Naive B cell (primary cell): ENCODE measurements at regions not wholly inside any gene's neighbourhood (a gene's known extent, or its start where the extent isn't known, plus 50 kb on each side); places are given as distances from the start of the nearest gene placed in this dataset.

Source experiments
- ATAC-seq, 2 donors: fragments of 150-1000 bp; cut with Tn5 transposase; 2 replicates each; pipeline ENCODE4 v1.10.0; 2021; ENCODE audit warnings: low read depth in 2 of 2, mild to moderate bottlenecking in 2 of 2, moderate library complexity in 2 of 2
- DNase-seq: peaks from one replicate; pipeline ENCODE4 v3.0.0; 2022
- H3K27ac Mint-ChIP-seq, 6 donors: one replicate each; pipeline ENCODE4 v1.8.0; 2020 to 2022; ENCODE audit warnings: mild to moderate bottlenecking in 6 of 6, mixed read lengths in 6 of 6, moderate library complexity in 5 of 6, inconsistent platforms in 2 of 6
- H3K27me3 Mint-ChIP-seq, 3 donors: one replicate each; pipeline ENCODE4 v1.8.0; 2021 to 2022; ENCODE audit warnings: mixed read lengths in 3 of 3, mild to moderate bottlenecking in 1 of 3
- H3K36me3 Mint-ChIP-seq, 2 donors: one replicate each; pipeline ENCODE4 v1.8.0; 2020 to 2022; ENCODE audit warnings: mixed read lengths in 2 of 2, inconsistent platforms in 1 of 2, mild to moderate bottlenecking in 1 of 2
- H3K4me1 Mint-ChIP-seq, 3 donors: one replicate each; pipeline ENCODE4 v1.8.0; 2020 to 2022; ENCODE audit warnings: mixed read lengths in 3 of 3, inconsistent platforms in 1 of 3, mild to moderate bottlenecking in 1 of 3, moderate library complexity in 1 of 3
- H3K4me3 Mint-ChIP-seq, 8 donors: one replicate each; pipeline ENCODE4 v1.8.0; 2020 to 2022; ENCODE audit warnings: mild to moderate bottlenecking in 8 of 8, mixed read lengths in 8 of 8, moderate library complexity in 8 of 8, inconsistent platforms in 2 of 8
- H3K9me3 Mint-ChIP-seq, 7 donors: one replicate each; pipeline ENCODE4 v1.8.0; 2020 to 2022; ENCODE audit warnings: mixed read lengths in 7 of 7, mild to moderate bottlenecking in 5 of 7, inconsistent platforms in 2 of 7, moderate library complexity in 1 of 7

DNA sequence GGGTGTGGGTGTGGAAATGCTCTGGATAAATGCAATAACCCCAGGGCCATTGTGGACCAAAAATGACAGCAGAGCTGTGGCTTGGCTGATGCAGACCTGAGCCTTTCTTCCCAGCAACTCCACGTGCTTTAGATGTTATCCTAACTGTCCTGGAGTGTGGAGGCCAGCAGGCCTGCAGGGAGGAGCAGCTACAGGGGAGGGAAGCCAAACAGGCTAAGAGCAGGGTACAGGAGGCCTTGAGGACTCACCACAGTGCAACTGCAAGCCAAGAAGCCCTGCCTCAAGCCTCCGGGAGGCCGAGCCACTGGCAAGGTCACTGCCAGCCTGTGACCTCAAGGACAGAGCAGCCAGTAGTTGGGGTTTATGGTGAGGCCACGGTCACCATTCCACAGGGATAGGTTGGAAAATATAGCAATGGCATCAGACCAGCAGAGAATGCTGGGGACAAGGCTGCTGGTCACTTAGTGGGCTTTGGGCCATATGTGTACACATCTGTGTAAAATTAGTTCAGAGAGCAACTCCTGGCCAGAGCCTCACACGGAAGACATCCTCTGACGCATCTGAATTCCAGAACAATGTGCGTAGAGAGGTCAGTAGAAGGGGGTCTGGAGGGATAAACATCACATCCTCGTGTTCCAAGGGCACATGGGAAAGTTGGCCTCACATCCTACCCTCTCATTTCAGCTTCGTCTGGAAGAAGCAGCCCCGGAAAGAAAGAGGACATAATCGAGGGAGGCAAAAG is 76.2 kb upstream of the UPP2 start:
- Mint-ChIP-seq H3K9me3 (no peaks in the 10 kb centered on the region), H3K27me3 (peaks cover 0 to 4% (median 0%) of the 10 kb centered on the region in 3 donors), H3K4me1 (no peaks in the 10 kb centered on the region), H3K36me3 (no peaks in the 10 kb centered on the region), H3K4me3 (no peak overlapping the region), H3K27ac (no peak overlapping the region)
- no peak for ATAC-seq
- no peak for DNase-seq

DNA sequence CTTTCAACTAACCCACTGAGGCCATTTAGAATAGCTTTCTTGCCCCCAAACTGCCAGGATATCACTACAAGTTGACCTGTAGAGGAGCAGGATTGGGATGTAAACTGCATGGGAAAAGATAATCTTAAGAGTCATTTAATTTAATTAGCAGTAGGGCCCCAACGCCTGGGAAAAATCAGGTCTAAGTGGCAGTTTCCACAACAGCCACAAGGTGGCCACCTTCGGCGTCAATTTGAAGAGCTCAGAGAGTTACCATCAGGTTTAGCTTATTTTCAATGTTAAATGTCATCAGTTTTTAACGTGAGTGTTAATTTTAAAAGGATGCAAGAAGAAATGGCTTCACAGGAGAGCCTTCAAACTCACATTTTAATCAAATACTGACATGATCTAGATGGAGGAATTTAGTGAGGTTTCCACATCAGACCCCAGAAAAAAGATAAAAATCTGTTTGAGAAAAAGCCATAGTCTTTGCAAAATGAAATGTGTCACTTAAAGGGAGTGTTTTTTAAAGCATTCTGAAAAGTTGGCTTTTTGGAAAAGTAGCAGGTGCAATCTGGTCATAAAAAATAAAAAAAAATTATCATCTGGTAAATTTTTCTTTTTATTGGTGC is 77.3 kb upstream of the UPP2 start:
- Mint-ChIP-seq H3K27me3 (peaks cover 0 to 4% (median 0%) of the 10 kb centered on the region in 3 donors), H3K4me3 (no peak overlapping the region), H3K36me3 (no peaks in the 10 kb centered on the region), H3K4me1 (no peaks in the 10 kb centered on the region), H3K27ac (no peak overlapping the region), H3K9me3 (no peaks in the 10 kb centered on the region)
- peak; percentile 18 for DNase-seq
- ATAC-seq = peak in 1 of 2 donors; percentile 25

DNA sequence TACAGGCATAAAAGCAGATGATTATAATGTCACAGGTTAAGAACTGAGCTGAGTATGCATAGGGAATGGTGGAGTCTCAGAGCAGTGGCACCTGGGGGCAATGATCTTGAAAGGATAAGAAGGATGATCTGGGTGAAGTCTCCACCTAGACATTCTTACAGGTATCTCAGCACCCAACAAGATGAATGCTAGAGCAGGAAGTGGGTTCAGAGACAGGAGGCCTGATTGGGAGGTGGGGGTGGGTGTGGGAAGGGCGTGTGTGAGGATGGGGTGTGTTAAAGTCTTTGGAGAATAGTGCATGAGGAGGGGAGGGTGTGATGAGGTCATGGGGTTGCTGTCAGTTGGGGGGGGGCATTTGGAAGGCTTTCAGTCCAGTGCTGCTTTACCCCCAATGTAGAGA is 78.8 kb upstream of the UPP2 start:
- H3K27ac Mint-ChIP-seq = no peak overlapping the region

DNA sequence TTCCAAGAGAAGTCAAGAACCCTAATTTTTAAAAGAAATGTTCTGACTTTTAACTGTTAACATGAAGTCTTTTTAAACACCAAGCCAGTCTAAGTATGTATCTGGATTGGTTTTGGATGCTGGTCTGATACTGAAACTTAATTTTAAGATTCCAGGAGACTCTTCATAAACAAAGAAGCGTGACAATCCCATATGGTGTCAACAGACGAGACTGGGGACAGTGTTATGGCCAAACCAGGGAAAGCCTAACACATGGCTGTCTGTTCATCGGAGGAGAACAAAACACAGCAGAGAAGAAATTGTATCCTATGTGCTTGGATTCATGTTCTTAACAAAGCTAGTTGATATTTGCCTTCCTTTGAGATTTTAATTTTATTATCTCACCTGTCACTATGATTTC is 80.5 kb upstream of the UPP2 start:
- H3K4me3 Mint-ChIP-seq = no peak overlapping the region
- H3K4me1 Mint-ChIP-seq = no peaks in the 10 kb centered on the region
- H3K27ac Mint-ChIP-seq = no peak overlapping the region
- H3K27me3 Mint-ChIP-seq = peaks cover 0 to 6% (median 4%) of the 10 kb centered on the region in 3 donors
- no peaks in the 10 kb centered on the region for H3K36me3 Mint-ChIP-seq
- DNase-seq = no peak
- no peak for ATAC-seq
- H3K9me3 Mint-ChIP-seq = no peaks in the 10 kb centered on the region

More for the DNA sequence above, 78.8 kb upstream of the UPP2 start:
- DNase-seq = no peak
- Mint-ChIP-seq H3K27me3 (peaks cover 0 to 6% (median 4%) of the 10 kb centered on the region in 3 donors), H3K9me3 (no peaks in the 10 kb centered on the region), H3K4me3 (peak overlapping the region in 1 of 8 donors; percentile 37), H3K4me1 (no peaks in the 10 kb centered on the region), H3K36me3 (no peaks in the 10 kb centered on the region)
- no peak for ATAC-seq

DNA sequence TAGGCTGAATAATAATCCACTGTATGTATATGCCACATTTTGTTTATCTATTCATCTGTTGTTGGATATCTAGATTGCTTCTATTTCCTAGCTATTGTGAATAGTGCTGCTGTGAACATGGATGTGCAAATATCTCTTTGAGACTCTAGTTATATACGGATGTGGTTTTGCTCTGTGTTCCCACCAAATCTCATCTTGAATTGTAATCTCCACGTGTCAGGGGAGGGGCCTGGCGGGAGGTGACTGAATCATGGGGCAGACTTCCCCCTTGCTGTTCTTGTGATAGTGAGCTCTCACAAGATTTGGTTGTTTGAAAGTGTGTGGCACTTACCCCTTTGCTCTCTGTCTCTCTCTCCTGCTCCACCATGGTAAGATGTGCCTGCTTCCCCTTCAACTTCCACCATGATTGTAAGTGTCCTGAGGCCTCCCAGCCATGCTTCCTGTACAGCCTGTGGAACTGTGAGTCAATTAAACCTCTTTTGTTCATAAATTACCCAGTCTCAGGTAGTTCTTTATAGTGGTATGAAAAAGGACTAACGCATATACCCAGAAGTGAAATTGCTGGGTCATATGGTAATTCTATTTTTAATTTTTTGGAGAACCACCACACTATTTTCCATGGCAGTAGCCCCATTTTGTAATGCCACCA is 86.1 kb upstream of the UPP2 start:
- H3K4me3 Mint-ChIP-seq = no peak overlapping the region
- H3K27ac Mint-ChIP-seq = no peak overlapping the region
- H3K36me3 Mint-ChIP-seq = no peaks in the 10 kb centered on the region
- ATAC-seq = no peak
- peaks cover 0 to 6% (median 0%) of the 10 kb centered on the region in 3 donors for H3K27me3 Mint-ChIP-seq
- no peaks in the 10 kb centered on the region for H3K4me1 Mint-ChIP-seq
- DNase-seq = no peak
- H3K9me3 Mint-ChIP-seq = no peaks in the 10 kb centered on the region

DNA sequence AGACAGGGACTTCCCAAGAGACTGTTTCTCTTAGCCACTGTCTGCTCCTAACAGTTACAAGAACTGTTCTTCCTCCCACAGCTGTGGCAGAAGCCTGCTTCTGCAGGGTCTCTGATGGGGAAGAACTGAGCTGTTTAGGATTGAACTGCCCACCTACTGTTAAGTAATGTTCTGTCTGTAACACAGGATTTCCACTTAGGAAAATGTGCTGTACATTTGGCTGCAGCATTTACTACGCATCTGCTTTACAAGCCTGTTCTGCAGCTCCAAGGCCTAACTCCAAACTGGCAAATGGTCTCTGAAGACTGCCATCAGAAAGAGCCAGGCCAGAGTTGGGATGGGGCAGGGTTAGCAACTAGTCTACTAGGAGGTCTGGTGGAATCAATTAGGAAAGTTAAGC is 87.8 kb upstream of the UPP2 start:
- ATAC-seq (no peak), DNase-seq (no peak)
- Mint-ChIP-seq H3K27ac (no peak overlapping the region), H3K9me3 (no peaks in the 10 kb centered on the region), H3K4me1 (no peaks in the 10 kb centered on the region), H3K27me3 (peaks cover 0 to 6% (median 4%) of the 10 kb centered on the region in 3 donors), H3K36me3 (no peaks in the 10 kb centered on the region), H3K4me3 (no peak overlapping the region)

DNA sequence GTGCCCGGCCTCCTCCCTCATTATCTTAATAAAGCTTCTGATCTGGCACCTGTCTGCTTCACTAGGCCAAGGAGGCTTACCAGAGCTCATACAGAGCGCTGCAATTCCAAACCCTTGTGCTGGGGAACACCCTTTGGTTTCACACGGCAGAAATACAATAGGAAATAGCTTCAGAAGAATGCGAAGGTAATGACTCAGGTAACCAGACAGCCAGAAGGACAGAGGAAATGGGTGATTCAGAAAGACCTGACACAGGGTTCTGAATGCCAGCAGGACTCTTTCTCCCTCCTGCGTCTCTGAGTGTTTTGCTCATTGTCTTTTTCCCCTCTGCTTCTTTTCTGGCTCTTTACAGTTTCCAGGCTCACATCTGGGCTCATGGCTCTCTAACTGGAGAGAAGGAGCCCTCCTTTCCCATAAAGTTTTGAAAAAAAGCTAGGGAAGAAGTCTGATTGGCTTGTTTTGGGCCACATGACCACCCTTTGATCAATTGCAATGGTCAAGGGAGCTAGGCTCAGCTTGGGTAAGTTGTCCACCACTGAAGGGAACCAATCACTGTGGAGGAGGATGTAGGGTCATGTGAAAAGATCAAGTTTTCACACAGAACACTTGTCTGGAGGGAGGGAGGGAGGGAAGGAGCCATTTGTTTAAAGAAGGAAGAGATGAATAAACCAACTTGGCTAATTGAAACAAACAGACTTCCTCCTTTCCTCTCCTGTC is 90.5 kb upstream of the UPP2 start:
- no peak overlapping the region for H3K27ac Mint-ChIP-seq
- H3K4me1 Mint-ChIP-seq = peaks cover 4 to 6% (median 5%) of the 10 kb centered on the region in 3 donors
- H3K27me3 Mint-ChIP-seq = peaks cover 0 to 8% (median 5%) of the 10 kb centered on the region in 3 donors
- DNase-seq = no peak
- H3K36me3 Mint-ChIP-seq = no peaks in the 10 kb centered on the region
- no peaks in the 10 kb centered on the region for H3K9me3 Mint-ChIP-seq
- no peak for ATAC-seq
- no peak overlapping the region for H3K4me3 Mint-ChIP-seq

DNA sequence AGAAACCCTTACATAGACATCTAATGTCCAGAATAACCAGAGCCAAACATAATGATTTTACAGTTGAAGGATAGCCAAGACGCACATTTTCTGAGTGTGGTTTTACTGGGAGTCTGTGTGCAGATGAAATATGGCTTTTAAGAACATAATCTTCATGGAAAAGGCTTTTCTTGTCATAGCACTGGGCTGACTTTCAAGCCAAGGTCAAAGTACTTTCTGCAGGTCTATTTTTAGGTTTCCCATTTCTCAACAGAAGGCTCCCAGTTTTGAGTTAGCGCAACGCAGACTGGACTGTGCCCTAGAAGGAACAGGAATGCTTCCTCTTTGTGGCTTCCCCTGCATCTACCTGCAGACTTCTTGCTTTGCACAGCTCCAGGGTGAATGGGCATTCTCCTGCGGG is 92.3 kb upstream of the UPP2 start:
- Mint-ChIP-seq H3K27ac (no peak overlapping the region), H3K9me3 (no peaks in the 10 kb centered on the region), H3K36me3 (no peaks in the 10 kb centered on the region), H3K4me3 (no peak overlapping the region), H3K4me1 (peaks cover 4 to 6% (median 5%) of the 10 kb centered on the region in 3 donors), H3K27me3 (peaks cover 8 to 14% (median 10%) of the 10 kb centered on the region in 3 donors)
- no peak for DNase-seq
- no peak for ATAC-seq

DNA sequence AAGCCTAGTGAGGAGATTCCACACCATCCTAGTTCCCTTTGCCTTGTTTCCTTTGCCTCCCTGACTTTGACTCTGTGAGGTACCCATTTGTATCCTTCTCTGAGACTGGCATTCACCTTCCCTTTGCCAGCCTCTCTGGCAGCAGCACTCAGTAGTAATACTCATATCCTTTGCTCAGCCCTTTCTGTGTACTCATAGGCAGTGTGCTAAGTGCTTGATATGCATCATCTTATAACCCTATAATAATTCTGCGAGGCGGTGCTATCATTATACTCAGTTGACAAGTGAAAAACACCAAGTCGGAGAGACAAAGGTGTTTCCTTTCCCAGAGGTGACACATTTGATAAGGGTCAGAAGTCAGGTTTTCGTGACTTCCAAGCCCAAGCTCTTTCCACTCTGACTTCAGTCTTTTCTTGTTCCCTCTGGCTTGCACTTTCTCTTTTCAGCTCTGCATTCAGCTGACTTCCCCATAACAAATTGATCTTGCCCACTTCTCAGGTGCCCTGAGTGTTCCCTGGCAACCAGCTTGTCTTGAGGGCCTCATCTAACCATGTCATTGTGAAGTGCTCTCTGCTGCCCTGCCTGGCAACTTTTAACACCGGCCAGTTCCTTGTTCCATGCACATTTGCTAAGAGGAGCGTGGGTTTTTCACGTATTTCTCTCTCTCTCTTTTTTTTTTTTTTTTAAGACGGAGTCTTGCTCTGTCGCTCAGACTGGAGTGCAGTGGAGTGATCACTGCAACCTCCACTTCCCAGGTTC is 94.5 kb upstream of the UPP2 start:
- H3K4me1 Mint-ChIP-seq = peaks cover 4 to 6% (median 5%) of the 10 kb centered on the region in 3 donors
- H3K27ac Mint-ChIP-seq = peak overlapping the region in 2 of 6 donors; percentile 75 to 90
- no peaks in the 10 kb centered on the region for H3K9me3 Mint-ChIP-seq
- H3K27me3 Mint-ChIP-seq = peaks cover 8 to 14% (median 14%) of the 10 kb centered on the region in 3 donors
- DNase-seq (peak; percentile 11), ATAC-seq (peak; percentile 76 to 91)
- H3K4me3 Mint-ChIP-seq = peak overlapping the region in 1 of 8 donors; percentile 10
- H3K36me3 Mint-ChIP-seq = no peaks in the 10 kb centered on the region

DNA sequence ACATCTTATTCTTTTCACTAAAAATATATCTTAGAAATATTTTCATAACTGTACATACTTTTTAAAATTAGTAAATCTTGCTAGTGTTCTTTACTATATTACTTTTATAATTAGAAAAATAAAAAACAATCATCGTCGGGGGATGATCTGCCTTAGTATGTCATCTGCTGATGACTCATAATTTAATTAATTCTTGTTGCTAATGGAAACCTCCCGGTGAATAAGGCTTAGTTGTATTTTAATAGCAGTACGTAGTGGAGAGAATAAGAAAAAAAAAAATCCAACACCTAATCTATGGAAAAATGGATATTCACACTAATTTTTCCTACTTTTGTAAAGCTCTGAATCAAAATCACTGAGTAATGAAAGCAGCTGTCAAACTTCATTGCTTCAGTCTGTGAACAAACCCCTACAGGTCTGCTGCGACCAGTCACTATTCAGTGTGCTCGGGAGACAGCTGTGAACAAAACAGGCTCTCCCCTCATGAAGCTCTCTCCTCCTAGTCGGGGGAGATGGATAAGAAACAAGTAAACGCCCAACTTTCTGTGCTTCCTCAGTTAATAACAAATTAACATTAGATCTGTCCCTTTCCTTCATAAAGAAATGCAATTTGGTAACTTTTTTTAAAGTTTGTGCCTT is 97.4 kb upstream of the UPP2 start:
- H3K36me3 Mint-ChIP-seq = no peaks in the 10 kb centered on the region
- DNase-seq = no peak
- H3K4me3 Mint-ChIP-seq = no peak overlapping the region
- H3K9me3 Mint-ChIP-seq = peaks cover 0 to 3% (median 0%) of the 10 kb centered on the region in 7 donors
- H3K27me3 Mint-ChIP-seq = peaks cover 9 to 14% (median 11%) of the 10 kb centered on the region in 3 donors
- no peak for ATAC-seq
- no peak overlapping the region for H3K27ac Mint-ChIP-seq
- peaks cover 4 to 6% (median 5%) of the 10 kb centered on the region in 3 donors for H3K4me1 Mint-ChIP-seq

DNA sequence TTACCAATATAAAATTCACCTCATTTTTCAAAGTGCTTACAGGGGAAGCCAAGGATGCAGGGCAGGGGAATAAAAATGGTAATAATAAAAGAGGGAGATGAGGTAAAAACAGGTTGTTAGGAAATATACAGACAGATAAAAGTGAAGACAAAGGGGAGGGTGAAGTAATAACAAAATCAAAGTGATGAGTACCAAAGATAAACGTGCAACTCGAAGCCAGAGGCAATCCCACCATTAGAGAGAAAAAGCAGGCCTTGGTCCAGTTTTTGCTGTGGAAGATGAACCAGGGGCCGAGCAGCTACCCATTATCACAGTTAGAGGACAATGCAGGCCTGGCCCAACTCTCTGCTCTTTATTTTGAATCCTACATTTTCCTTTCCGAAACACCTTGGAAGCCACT is 99.6 kb upstream of the UPP2 start:
- peaks cover 7 to 22% (median 14%) of the 10 kb centered on the region in 3 donors for H3K27me3 Mint-ChIP-seq
- no peak overlapping the region for H3K4me3 Mint-ChIP-seq
- peaks cover 2 to 16% (median 10%) of the 10 kb centered on the region in 7 donors for H3K9me3 Mint-ChIP-seq
- DNase-seq (no peak), ATAC-seq (no peak)
- H3K36me3 Mint-ChIP-seq = peaks cover 0 to 9% of the 10 kb centered on the region in 2 donors
- peaks cover 0 to 1% (median under 1%) of the 10 kb centered on the region in 3 donors for H3K4me1 Mint-ChIP-seq
- no peak overlapping the region for H3K27ac Mint-ChIP-seq

DNA sequence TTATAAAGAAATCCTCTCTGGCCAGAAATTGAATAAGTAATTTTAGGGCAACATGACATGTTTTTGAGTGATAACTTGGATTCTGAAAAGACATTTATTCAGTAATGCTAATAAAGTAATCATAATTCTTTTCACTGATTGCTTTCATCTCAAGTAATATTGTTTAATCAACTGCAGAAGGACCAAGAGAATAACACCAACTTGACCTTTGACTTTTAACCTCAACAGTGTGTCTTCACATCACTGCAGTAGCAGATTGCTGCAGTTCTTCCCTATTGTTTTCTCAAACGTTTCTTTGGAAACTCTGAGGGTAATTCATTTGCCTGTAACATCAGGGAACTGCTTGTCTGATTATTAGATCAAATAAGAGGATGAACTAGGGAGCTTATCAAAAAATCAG is 104.9 kb upstream of the UPP2 start:
- Mint-ChIP-seq H3K4me3 (no peak overlapping the region), H3K27ac (no peak overlapping the region), H3K27me3 (peaks cover 5 to 8% (median 7%) of the 10 kb centered on the region in 3 donors), H3K4me1 (no peaks in the 10 kb centered on the region), H3K9me3 (peaks cover 2 to 16% (median 10%) of the 10 kb centered on the region in 7 donors), H3K36me3 (peaks cover 0 to 9% of the 10 kb centered on the region in 2 donors)
- DNase-seq = no peak
- no peak for ATAC-seq
